A549 (cell line): ENCODE measurements at regions not wholly inside any gene's neighbourhood (a gene's known extent, or its start where the extent isn't known, plus 50 kb on each side); places are given as distances from the start of the nearest gene placed in this dataset.

Experiments
- BHLHE40 ChIP-seq: IDR thresholded peaks from 2 replicates; pipeline ENCODE4 v1.6.1; 2012; ENCODE audit warnings: low read depth, low read length, inconsistent platforms
- CTCF ChIP-seq: fragments of >200 bp; sonication (Bioruptor Twin); formaldehyde crosslinking; IDR thresholded peaks from 3 replicates; pipeline ENCODE4 v1.5.1; 2016
- MAZ ChIP-seq: fragments of 150-350 bp; IDR thresholded peaks from 2 replicates; pipeline ENCODE4 v1.6.1; 2014; ENCODE audit warnings: antibody characterized with exemption, low read depth, low read length, borderline replicate concordance
- NFE2L2 ChIP-seq: fragments of 150-350 bp; conservative IDR thresholded peaks from 2 replicates; pipeline ENCODE4 v1.6.1; 2014; ENCODE audit warnings: low read length
- POLR2A ChIP-seq: IDR thresholded peaks from 2 replicates; pipeline ENCODE4 v1.6.1; 2012; ENCODE audit warnings: mild to moderate bottlenecking, low read length
- ZC3H11A ChIP-seq: fragments of 450-650 bp; IDR thresholded peaks from 2 replicates; pipeline ENCODE4 v1.6.1; 2014; ENCODE audit warnings: antibody characterized with exemption, mild to moderate bottlenecking
- TF ChIP-seq, protein P1 (sequence below): fragments of 200-600 bp; sonication (generic); IDR thresholded peaks from 2 replicates; pipeline ENCODE4 v1.6.1; 2016; ENCODE audit warnings: antibody characterized with exemption, mild to moderate bottlenecking, moderate library complexity

DNA sequence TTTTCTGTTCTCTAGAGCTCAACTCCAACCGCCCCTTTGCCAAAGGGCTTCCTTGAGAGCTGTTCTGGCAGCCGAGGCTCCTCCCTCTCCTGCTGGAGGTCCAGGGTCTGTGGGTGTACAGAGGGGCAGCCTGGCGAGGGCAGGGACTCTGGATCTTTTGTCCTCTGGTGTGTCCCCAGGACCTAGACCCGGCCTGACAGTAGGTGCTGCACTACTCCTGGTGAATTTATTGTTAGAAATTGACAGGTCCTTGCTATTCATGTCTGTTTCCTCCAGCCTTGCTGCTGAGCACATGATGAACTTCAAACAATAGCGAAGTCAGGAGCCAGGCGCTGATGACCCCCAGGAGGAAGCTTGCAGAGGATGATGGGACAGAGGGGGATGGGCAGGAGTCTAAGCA, 234.7 kb upstream of the SULF2 start:
- TF ChIP-seq POLR2A (no peak), MAZ (no peak), CTCF (no peak), NFE2L2 (no peak), BHLHE40 (no peak), ZC3H11A (no peak)
- TF ChIP-seq, protein P1, sequence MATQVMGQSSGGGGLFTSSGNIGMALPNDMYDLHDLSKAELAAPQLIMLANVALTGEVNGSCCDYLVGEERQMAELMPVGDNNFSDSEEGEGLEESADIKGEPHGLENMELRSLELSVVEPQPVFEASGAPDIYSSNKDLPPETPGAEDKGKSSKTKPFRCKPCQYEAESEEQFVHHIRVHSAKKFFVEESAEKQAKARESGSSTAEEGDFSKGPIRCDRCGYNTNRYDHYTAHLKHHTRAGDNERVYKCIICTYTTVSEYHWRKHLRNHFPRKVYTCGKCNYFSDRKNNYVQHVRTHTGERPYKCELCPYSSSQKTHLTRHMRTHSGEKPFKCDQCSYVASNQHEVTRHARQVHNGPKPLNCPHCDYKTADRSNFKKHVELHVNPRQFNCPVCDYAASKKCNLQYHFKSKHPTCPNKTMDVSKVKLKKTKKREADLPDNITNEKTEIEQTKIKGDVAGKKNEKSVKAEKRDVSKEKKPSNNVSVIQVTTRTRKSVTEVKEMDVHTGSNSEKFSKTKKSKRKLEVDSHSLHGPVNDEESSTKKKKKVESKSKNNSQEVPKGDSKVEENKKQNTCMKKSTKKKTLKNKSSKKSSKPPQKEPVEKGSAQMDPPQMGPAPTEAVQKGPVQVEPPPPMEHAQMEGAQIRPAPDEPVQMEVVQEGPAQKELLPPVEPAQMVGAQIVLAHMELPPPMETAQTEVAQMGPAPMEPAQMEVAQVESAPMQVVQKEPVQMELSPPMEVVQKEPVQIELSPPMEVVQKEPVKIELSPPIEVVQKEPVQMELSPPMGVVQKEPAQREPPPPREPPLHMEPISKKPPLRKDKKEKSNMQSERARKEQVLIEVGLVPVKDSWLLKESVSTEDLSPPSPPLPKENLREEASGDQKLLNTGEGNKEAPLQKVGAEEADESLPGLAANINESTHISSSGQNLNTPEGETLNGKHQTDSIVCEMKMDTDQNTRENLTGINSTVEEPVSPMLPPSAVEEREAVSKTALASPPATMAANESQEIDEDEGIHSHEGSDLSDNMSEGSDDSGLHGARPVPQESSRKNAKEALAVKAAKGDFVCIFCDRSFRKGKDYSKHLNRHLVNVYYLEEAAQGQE = no peak
